NCI-H2029 treated with DMSO at 0.1 percent for 48 hours (cell line): ENCODE measurements at regions not wholly inside any gene's neighbourhood (a gene's known extent, or its start where the extent isn't known, plus 50 kb on each side); places are given as distances from the start of the nearest gene placed in this dataset.

Source experiments
- DNase-seq: peaks from one replicate; lab custom pipeline; 2025; lab: John Stamatoyannopoulos, UW

DNA sequence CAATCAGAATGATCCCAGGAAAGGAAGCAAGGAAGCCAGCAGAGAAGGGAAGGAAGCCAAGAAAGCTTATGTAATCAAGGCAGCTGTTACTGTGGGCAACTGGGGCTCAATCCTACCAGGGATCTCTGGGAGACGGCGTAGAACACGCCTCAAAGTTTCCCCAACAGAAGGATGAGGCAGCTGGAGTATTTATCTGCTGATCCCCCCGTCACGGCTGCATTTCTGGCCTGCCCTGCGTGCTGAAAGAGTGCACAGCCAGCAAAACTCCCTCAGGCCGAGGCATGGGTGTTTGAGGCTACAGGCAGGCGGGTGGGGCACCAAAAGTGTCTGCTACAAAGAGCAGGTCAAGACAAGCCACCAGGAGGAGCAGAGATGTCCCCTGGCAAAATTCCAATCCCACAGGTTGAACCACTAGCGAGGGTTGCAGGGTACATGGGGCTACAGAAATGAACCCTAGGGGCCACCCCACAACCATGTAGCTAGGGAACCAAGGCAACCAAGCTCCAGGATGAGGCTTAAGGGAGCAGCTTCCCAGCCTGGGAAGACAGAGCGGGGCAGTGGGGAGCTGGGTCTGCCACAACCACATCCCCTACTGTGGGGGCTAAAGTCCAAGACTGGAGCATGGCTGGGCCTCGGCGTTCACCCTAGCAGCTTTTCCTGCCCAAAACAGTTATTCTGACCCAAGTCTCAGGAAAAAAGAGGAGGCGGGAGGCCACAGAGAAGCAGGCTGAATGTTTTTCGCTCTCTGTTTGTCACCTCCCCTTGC is 113.4 kb downstream of the BCOR start:
- no peak for DNase-seq

DNA sequence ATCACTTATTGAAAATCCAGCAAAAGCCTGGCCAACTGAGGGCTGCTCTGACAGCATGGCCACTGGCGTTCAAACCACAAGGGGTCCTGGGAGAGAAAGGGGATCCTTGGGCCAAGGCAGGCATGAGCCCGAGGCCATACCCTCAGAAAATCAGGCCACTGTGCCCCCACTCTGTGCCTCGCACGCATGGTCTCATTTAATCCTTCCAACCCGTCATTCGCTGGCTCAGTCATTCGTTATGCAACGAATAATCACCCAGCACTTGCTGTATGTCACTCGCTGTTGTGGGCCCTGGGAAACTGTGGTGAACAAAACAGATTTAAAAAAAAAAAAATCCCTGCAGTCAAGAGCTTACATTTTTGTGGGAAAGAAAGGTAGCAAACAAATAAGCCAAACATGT is 112.7 kb downstream of the BCOR start:
- DNase-seq = no peak

DNA sequence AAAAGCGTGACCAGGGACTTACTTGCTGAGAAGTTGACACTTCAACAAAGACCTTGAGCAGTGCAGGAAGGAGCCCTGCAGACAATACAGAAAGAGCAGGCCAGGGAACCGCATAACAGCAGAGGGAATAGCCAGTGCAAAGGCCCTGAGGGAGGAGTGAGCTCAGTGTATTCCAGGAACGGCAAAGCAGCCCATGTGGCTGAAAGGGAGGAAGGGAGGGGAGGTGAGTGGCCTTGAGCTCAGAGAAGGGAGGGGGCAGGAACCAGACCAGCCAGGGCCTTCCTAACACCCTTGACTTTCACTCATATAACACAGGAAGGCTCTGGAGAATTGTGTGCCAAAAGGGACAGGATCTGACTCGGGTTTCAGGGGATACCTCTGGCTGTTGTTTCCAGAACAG is 112.2 kb downstream of the BCOR start:
- no peak for DNase-seq

DNA sequence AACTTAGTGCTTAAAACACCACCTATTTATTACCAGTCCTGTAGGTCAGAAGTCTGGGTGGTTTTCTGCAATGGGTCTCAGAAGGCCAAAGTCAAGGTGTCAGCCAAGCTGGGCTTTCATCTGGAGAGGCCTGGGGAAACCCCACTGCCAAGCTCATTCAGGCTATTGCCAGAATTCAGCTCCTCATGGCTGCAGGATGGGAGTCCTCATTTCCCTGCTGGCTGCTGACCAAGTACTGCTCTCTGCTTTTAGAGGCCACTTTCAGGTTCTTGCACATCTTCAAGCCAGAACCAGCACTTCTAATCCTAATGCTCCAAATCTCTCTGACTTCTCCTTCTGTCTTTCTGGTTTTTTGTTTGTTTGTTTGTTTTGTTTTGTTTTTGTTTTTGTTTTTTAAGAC is 109.3 kb downstream of the BCOR start:
- DNase-seq = no peak

DNA sequence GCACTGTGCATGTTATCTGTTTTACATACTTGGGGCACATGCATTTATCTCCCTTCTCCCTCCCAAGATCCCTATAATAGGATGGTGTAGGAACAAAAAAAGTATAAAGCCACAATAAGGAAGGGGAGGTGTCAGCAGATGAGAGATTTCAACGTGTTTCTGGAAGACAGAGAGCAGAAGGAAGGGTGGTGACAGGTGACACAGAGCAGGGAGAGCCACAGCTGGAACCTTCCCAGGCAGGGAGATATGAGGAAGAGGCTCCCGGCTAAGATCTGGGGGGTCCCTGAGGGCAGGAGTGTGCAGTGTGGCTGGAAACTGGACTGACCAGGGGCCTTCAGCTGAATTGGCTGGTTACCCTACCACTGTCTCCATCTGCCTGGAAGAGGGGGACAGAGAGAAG is 107.4 kb downstream of the BCOR start:
- no peak for DNase-seq

DNA sequence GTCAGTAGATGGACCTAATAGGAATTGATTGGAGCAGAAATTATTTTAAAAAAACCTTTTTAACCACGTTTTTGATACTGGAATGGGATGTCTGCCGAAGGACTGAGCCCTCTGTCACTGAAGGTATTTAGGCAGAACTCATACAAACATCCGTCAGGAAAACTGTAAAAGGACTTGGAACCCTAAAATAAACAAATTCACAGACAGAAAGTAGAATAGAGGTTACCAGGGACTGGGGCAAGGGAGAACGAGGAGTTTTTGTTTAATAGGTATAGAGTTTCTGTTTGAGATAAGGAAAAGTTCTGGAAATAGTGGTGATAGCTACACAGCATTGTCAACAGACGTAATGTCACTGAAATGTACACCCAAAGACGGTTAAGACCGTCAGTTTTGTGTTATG is 105.5 kb downstream of the BCOR start:
- no peak for DNase-seq

DNA sequence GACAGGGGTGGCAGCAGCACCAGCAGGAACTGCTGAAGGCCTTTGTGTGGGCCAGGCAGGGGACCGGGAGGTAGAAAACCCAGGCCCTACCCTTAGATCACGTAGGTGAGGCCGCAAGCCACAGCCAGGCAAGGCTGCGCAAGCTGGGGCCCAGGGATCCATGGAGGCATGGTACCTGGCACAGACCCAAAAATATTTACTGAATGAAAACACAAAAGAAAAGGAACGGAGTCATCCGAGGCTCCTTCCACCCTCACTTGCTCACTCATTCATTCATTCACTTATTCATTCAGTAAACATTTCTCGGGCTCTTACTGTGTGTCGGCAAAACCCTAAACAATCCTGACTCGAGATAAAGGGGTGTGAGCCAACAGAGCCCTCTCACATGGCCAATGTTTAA is 102.3 kb downstream of the BCOR start:
- no peak for DNase-seq

DNA sequence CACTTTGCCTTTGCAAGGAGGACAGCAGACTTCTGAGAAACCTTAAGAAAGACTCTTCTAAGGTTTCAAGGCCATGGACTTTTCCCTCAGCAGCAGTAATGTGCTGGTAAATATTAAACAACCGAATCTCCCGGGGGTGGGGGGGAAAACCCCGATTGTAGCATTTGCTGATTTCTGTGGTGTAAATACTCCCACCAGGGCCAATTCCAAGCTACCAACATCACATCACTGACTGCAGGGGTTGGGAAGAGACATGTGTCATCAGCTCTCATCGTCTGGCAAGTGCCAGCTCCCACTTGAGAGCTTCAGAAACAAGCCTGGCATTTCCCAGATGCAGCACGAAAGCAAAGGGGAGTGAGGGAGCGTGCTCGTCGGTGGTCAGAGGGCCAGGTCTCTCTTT is 101.2 kb downstream of the BCOR start:
- no peak for DNase-seq

DNA sequence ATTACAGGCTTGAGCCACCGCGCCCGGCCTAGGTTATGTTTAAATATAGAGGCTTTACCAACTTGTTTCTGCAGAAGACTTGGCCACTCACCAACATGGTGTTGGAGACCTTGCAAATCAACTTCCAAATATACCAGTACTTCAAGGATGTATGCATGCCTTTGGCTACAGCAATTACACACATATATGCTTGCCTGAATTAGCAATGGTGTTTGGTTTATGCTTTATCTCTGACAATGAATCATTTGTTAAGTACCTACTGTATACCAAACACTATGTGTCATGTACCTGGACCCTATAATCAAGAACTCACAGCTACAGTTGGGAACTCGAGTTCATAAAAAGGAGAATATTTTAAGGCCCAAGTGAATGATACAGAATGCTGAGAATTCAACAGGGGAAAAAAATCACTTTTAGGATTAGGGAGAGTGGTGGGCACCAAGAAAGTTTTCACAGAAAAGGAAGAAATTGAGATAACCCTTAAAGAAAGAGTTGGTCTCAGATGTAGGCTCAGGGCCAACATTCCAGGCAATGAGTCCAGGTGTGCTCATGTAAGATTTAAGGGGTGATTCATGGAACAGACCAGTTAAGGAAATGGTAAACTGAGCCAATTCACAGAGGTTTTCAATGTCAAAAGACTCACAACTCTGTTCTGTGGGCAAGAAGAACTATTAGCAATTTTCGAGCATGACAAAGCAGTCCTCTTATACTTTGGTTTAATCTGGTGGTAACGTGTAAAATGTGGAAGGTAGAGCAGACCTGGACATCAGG is 98.9 kb downstream of the BCOR start:
- DNase-seq = no peak
